GM21515 (cell line): ENCODE measurements at regions not wholly inside any gene's neighbourhood (a gene's known extent, or its start where the extent isn't known, plus 50 kb on each side); places are given as distances from the start of the nearest gene placed in this dataset.

Source experiments
- ATAC-seq: cut with Tn5 transposase; IDR thresholded peaks from one replicate; pipeline ENCODE4 v1.9.1; 2021; ENCODE audit not compliant: unreplicated experiment

GRCh38 chr2:160868891-160869290 is 291.3 kb upstream of the TANK start:
- ATAC-seq, result no peak

- no peak for ATAC-seq
Observed at GRCh38 chr2:160869411-160869810, 290.8 kb upstream of the TANK start.

- ATAC-seq, result no peak
Observed at GRCh38 chr2:160870729-160871465, 289.3 kb upstream of the TANK start.

- no peak for ATAC-seq
Observed at GRCh38 chr2:160871953-160872352, 288.3 kb upstream of the TANK start.

GRCh38 chr2:160876029-160876428 is 284.2 kb upstream of the TANK start:
- ATAC-seq, result no peak

- no peak for ATAC-seq
Observed at GRCh38 chr2:160876765-160877164, 283.5 kb upstream of the TANK start.

GRCh38 chr2:160878618-160879017 is 281.6 kb upstream of the TANK start:
- no peak for ATAC-seq

GRCh38 chr2:160882906-160883305 is 277.3 kb upstream of the TANK start:
- no peak for ATAC-seq

GRCh38 chr2:160884056-160884455 is 276.2 kb upstream of the TANK start:
- ATAC-seq, result no peak

GRCh38 chr2:160889439-160890170 is 270.6 kb upstream of the TANK start:
- no peak for ATAC-seq

- no peak for ATAC-seq
Observed at GRCh38 chr2:160890667-160891352, 269.4 kb upstream of the TANK start.

GRCh38 chr2:160891353-160891740 is 268.9 kb upstream of the TANK start:
- ATAC-seq, result no peak

- ATAC-seq, result no peak
Observed at GRCh38 chr2:160892204-160892603, 268.0 kb upstream of the TANK start.

- no peak for ATAC-seq
Observed at GRCh38 chr2:160893581-160893980, 266.6 kb upstream of the TANK start.

- no peak for ATAC-seq
Observed at GRCh38 chr2:160898581-160899307, 261.5 kb upstream of the TANK start.

GRCh38 chr2:160901613-160902012 is 258.6 kb upstream of the TANK start:
- ATAC-seq, result no peak

GRCh38 chr2:160905862-160906261 is 254.4 kb upstream of the TANK start:
- no peak for ATAC-seq

GRCh38 chr2:160906878-160907277 is 253.3 kb upstream of the TANK start:
- ATAC-seq, result no peak

- ATAC-seq, result no peak
Observed at GRCh38 chr2:160907738-160908137, 252.5 kb upstream of the TANK start.

- ATAC-seq, result no peak
Observed at GRCh38 chr2:160908157-160908556, 252.1 kb upstream of the TANK start.

- ATAC-seq, result no peak
Observed at GRCh38 chr2:160909781-160910242, 250.4 kb upstream of the TANK start.
